HAP-1 (cell line): ENCODE measurements at regions not wholly inside any gene's neighbourhood (a gene's known extent, or its start where the extent isn't known, plus 50 kb on each side); places are given as distances from the start of the nearest gene placed in this dataset.

Source experiments
- DNase-seq, 2 experiments: peaks; one replicate each; pipeline ENCODE4 v3.0.0-alpha.2; 2016 to 2020; ENCODE audit warnings: low spot score in 2 of 2
- H3K27me3 ChIP-seq: fragments of 250-450 bp; sonication (Bioruptor Pico); 2 replicates; pipeline ENCODE4 v1.5.1; 2020; ENCODE audit warnings: low read depth, mild to moderate bottlenecking, moderate library complexity
- H3K36me3 ChIP-seq: fragments of 250-450 bp; sonication (Bioruptor Pico); replicated peaks from 2 replicates; pipeline ENCODE4 v1.5.1; 2020; ENCODE audit warnings: mild to moderate bottlenecking
- H3K4me1 ChIP-seq: fragments of 250-450 bp; sonication (Bioruptor Pico); 2 replicates; pipeline ENCODE4 v1.5.1; 2020; ENCODE audit warnings: mild to moderate bottlenecking
- H3K4me3 ChIP-seq: fragments of 250-450 bp; sonication (Bioruptor Pico); 2 replicates; pipeline ENCODE4 v1.5.1; 2020; ENCODE audit warnings: mild to moderate bottlenecking, moderate library complexity
- H3K9me3 ChIP-seq: fragments of 250-450 bp; sonication (Bioruptor Pico); 2 replicates; pipeline ENCODE4 v1.5.1; 2020; ENCODE audit warnings: mild to moderate bottlenecking, moderate library complexity
- in situ Hi-C: fragments of 300-500 bp; cut with MboI; formaldehyde crosslinking; loops from 3 replicates; pipeline ENCODE4 v1.14.3; 2020; ENCODE audit warnings: low sequenced_read_pairs, inconsistent platforms, mixed read lengths

DNA sequence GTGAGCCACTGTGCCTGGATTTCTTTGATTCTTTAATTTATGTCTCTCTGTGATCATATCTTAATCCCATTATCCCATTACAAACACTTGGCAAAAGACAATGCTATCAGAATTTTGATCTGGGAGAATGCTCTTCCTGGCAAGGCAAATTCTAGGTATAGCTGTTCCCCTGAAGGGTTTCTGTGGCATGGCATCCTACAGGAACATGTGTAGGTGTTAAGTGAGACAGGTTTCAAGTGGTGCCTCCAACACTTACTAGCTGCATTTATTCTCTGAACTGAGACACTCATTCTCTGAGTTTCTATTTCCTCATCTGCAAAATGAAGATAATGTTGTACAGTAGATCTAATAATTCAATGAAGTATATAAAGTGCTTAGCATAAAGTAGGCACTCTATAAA is 87.1 kb upstream of the CTTNBP2 start:
- no peaks in the 10 kb centered on the region for H3K9me3 ChIP-seq
- H3K27me3 ChIP-seq, result no peaks in the 10 kb centered on the region
- in situ Hi-C loops, result no loop called here
- H3K4me3 ChIP-seq, result no peak overlapping the region
- no peak for DNase-seq
- H3K36me3 ChIP-seq, result no peaks in the 10 kb centered on the region
- no peaks in the 10 kb centered on the region; the same call in 1 of the 2 replicates for H3K4me1 ChIP-seq

DNA sequence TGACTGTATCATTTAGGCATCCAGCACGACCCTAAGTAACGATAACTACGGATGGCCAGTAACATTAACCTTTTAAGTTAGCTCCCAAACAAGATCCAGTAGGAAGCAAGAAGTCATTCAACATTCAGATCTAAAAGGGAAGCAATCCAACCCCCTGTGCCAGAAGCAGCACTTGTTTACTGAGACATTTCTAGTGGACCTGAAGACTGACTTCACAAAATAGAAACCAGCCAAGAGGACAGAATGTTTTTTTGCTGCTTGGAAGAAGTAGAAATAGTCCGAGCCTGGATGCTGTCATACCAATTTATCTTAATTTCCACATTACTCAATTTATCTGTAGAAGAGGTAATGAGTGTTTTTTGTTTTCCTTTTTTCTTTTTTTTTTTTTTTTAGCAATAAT is 88.0 kb upstream of the CTTNBP2 start:
- no peak for DNase-seq
- in situ Hi-C loops, result no loop called here
- no peaks in the 10 kb centered on the region for H3K27me3 ChIP-seq
- no peaks in the 10 kb centered on the region for H3K9me3 ChIP-seq
- H3K36me3 ChIP-seq, result no peaks in the 10 kb centered on the region
- H3K4me3 ChIP-seq, result no peak overlapping the region
- H3K4me1 ChIP-seq, result no peaks in the 10 kb centered on the region; the same call in 1 of the 2 replicates

- in situ Hi-C loops, result no loop called here
- H3K9me3 ChIP-seq, result no peaks in the 10 kb centered on the region
- no peaks in the 10 kb centered on the region for H3K36me3 ChIP-seq
- no peaks in the 10 kb centered on the region for H3K27me3 ChIP-seq
- H3K4me3 ChIP-seq, result no peak overlapping the region
- no peak for DNase-seq
- H3K4me1 ChIP-seq, result no peaks in the 10 kb centered on the region; the same call in 1 of the 2 replicates
Observed at GRCh38 chr7:117962366-117962994, 89.2 kb upstream of the CTTNBP2 start.

- H3K36me3 ChIP-seq, result no peaks in the 10 kb centered on the region
- in situ Hi-C loops, result no loop called here
- H3K9me3 ChIP-seq, result no peaks in the 10 kb centered on the region
- H3K4me1 ChIP-seq, result no peaks in the 10 kb centered on the region; the same call in 1 of the 2 replicates
- no peaks in the 10 kb centered on the region for H3K27me3 ChIP-seq
- H3K4me3 ChIP-seq, result no peak overlapping the region
- DNase-seq, result no peak
Observed at GRCh38 chr7:117963264-117964197, 90.3 kb upstream of the CTTNBP2 start.

DNA sequence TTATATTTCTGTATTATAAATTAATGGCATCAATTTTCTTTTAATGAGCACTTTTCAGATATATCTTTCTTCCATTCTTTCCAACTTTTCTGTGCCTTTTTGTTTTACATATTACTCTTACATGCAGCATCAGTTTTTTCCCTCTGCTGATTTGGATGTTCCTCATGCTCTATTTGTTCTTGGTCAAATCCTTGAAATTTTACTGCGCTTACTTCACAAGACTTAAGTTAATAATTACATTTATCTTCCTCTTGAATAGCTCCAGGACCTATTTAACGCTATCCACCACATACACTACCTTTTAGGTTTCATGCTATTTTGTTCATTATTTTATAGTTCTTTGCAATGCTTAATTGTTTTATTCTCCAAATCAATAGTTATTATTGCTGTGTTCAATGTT is 97.6 kb upstream of the CTTNBP2 start:
- no peak overlapping the region for H3K4me3 ChIP-seq
- H3K9me3 ChIP-seq, result no peaks in the 10 kb centered on the region
- no peaks in the 10 kb centered on the region for H3K27me3 ChIP-seq
- no peaks in the 10 kb centered on the region for H3K4me1 ChIP-seq
- no peaks in the 10 kb centered on the region for H3K36me3 ChIP-seq
- in situ Hi-C loops, result no loop called here
- DNase-seq, result no peak

- Histone ChIP-seq H3K27me3 (no peaks in the 10 kb centered on the region), H3K36me3 (no peaks in the 10 kb centered on the region), H3K4me1 (no peaks in the 10 kb centered on the region), H3K4me3 (no peak overlapping the region), H3K9me3 (no peaks in the 10 kb centered on the region)
- no peak for DNase-seq
- in situ Hi-C loops, result no loop called here
Observed at GRCh38 chr7:117971556-117972244, 98.5 kb upstream of the CTTNBP2 start.

DNA sequence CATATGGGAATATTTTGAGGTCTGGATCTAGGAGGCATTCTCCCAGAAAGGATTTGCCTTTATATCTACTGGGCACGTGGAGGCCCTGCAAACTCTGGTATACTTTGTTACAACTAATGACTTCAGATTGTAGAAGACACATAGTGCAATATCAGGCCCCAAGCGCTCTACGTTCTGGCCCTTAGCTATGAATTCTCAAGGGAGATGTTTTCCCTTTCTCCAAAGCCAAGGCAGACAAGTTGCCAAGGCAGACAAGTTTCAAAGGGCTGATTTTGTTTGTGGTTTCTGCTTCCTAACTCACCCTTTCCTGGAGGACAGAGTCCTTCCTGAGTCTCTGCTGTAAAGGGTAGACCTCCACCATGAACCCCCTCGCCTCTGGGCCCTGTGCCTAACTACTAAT is 99.4 kb upstream of the CTTNBP2 start:
- H3K9me3 ChIP-seq, result no peaks in the 10 kb centered on the region
- in situ Hi-C loops, result no loop called here
- H3K4me1 ChIP-seq, result no peaks in the 10 kb centered on the region
- no peaks in the 10 kb centered on the region for H3K27me3 ChIP-seq
- no peaks in the 10 kb centered on the region for H3K36me3 ChIP-seq
- DNase-seq, result no peak
- H3K4me3 ChIP-seq, result no peak overlapping the region

DNA sequence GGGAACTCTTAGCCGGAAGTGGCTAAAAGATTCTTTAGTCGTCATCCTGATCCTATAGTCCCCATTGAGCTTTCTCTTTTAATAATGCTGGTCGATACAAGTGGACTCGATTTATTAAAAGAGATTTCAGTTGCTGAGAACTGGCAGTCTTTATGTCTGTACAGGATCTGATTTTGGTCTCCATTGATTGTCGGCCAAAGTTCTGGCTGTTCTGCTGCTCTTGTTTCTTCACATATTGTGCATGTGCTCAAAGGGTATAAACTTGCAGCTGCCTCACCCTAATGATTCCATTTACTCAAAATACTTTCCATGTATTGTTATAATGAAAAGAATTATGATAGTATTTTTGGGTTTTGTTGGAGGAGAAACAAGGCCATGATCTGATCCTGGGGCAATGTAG is 100.7 kb upstream of the CTTNBP2 start:
- Histone ChIP-seq H3K27me3 (no peaks in the 10 kb centered on the region), H3K4me3 (no peak overlapping the region), H3K4me1 (no peaks in the 10 kb centered on the region), H3K9me3 (no peaks in the 10 kb centered on the region), H3K36me3 (no peaks in the 10 kb centered on the region)
- DNase-seq, result no peak
- in situ Hi-C loops, result no loop called here

DNA sequence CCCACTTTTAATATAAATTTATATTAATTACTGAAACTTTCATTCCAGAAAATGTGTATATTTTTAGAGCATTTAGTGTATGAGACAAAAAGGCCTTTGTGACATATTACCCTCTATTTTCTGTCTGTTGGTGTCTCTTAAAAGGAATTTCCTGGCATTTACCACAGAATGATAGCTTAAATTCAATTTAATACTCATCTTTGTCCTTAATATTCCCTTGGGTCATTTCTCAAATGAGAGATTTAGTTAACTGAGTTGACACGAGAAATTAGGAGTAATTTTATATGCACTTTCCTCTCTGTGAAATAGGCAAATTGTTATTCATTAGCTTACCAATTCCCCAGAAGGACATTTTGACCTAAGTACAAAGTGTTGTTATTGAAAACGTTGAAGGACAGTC is 101.7 kb upstream of the CTTNBP2 start:
- Histone ChIP-seq H3K4me1 (no peaks in the 10 kb centered on the region), H3K36me3 (no peaks in the 10 kb centered on the region), H3K4me3 (no peak overlapping the region), H3K27me3 (no peaks in the 10 kb centered on the region), H3K9me3 (no peaks in the 10 kb centered on the region)
- in situ Hi-C loops, result no loop called here
- DNase-seq, result no peak

DNA sequence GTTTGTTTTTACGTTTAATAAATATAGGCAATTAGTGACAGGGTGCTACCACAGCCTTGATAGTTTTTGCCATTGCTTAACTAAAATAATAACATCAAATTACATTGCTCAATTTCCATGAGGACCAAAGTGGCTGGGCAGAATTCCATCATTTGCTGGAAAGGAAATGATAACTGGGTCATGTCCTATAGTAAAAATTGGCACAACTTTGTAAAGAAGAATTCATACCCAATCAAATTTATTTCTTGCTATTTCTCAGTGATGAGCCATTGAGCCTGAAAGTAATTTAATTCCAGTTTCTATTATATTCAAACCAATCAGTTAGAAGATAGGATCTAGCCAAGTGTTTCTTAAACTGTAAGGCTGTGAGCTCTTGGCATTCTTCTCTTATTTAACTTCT is 102.2 kb upstream of the CTTNBP2 start:
- in situ Hi-C loops, result no loop called here
- H3K36me3 ChIP-seq, result no peaks in the 10 kb centered on the region
- no peaks in the 10 kb centered on the region for H3K9me3 ChIP-seq
- no peaks in the 10 kb centered on the region for H3K4me1 ChIP-seq
- 0 out of 2 replicates have a peak, but pooled peaks cover under 1% of the 10 kb centered on the region for H3K27me3 ChIP-seq
- H3K4me3 ChIP-seq, result no peak overlapping the region
- DNase-seq, result no peak

DNA sequence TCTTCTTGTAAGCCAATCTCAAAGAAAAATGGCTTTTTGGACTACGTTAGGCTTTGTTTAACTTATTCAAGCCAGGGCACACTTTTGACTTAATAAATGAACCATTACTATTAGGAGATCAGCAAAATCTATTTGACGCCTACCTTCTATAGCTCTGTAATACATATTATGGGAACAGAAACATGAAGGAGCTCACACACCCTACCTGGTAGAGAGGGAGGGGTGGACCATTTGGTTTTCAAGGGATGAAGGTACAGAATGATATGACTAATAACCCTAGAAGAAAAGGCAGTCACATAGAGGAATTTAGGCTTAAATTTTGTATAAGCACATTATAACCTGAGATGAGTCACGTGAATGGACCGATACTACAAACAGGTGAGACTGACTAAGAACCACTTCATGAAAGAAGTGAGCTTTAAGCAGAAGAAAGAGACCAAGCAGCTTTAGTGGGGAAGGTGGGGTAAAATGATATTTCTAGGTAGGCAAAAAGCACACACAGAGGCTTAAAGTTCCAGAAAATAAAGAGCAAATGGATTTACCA is 106.8 kb upstream of the CTTNBP2 start:
- Histone ChIP-seq H3K4me3 (no peak overlapping the region), H3K36me3 (no peaks in the 10 kb centered on the region), H3K27me3 (peaks cover 4% of the 10 kb centered on the region; the same call in 1 of the 2 replicates), H3K4me1 (no peaks in the 10 kb centered on the region), H3K9me3 (no peaks in the 10 kb centered on the region)
- no peak for DNase-seq
- in situ Hi-C loops, result no loop called here

- in situ Hi-C loops, result no loop called here
- Histone ChIP-seq H3K36me3 (no peaks in the 10 kb centered on the region), H3K4me1 (no peaks in the 10 kb centered on the region), H3K27me3 (peaks cover 4% of the 10 kb centered on the region; the same call in 1 of the 2 replicates), H3K4me3 (no peak overlapping the region), H3K9me3 (no peaks in the 10 kb centered on the region)
- DNase-seq, result no peak
Observed at GRCh38 chr7:117982071-117983055, 109.1 kb upstream of the CTTNBP2 start.
